ENCODE measurements at regions not wholly inside any gene's neighbourhood (a gene's known extent, or its start where the extent isn't known, plus 50 kb on each side); places are given as distances from the start of the nearest gene placed in this dataset.

DNA sequence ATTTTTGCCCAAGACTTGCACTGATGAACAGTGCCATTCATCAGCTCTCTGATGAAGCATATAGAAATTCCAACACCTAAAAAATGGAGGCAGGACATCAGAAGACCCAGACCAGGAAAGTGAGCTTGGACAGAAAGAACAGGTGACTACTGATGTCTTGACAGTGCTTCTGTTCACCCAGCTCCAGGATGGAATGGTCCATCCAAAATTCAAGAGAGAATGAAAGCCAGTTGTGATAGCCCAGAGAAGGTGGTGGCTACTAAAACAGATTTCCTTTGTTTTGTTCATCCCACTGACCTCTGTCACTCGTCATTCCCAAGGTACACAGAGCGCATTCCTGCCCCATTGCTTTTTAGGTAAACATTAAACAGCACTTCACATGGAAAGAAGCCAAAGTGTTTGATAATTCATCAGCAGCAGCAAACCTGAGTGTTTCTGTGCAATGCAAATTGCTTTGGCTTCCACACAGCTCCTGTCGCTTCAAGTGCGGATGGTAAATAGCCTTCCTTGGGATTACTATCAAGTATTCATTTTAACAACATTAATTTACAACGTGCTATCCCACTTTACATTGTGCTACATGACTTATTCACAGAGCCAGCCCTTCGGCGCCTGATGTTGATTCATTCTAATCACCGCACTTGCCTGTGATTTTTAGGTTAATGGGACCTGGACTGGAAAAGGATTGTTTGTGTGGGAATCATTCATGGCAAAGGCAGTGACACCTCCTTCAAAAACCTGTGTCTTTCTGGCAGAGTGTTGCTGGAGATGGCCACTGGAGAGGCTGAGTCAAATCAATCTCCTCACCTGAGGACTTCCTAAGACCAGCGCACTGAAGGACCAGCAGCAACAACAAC, 65.1 kb upstream of the TOX3 start (continued):
- TF ChIP-seq HNRNPLL (IDR thresholded peaks at IDR 0.05; ENCODE audit: low read depth, low read length, poor library complexity, severe bottlenecking) (no peak), HOMEZ (CRISPR knock-in tag; IDR thresholded peaks at IDR 0.05; ENCODE audit: low read depth) (peak; percentile 94), PITX1 (CRISPR knock-in tag; IDR thresholded peaks at IDR 0.05) (peak; percentile 70; the same call in 1 of the 2 replicates), ZNF20 (CRISPR knock-in tag; IDR thresholded peaks at IDR 0.05) (peak; percentile 81; the same call in 1 of the 2 replicates), TMF1 (CRISPR knock-in tag; IDR thresholded peaks at IDR 0.05; ENCODE audit: low read depth) (no peak), REPIN1 (CRISPR knock-in tag; IDR thresholded peaks at IDR 0.05; ENCODE audit: borderline replicate concordance, low read depth) (peak; percentile 75), GFI1 (CRISPR knock-in tag; IDR thresholded peaks at IDR 0.05; ENCODE audit: borderline replicate concordance) (peak; percentile 94), ZNF740 (CRISPR knock-in tag; IDR thresholded peaks at IDR 0.05) (no peak), ZNF768 (CRISPR knock-in tag; IDR thresholded peaks at IDR 0.05) (no peak), ZNF331 (CRISPR knock-in tag; IDR thresholded peaks at IDR 0.05) (peak; percentile 97), ZNF264 (CRISPR knock-in tag; IDR thresholded peaks at IDR 0.05) (peak; percentile 83; the same call in 1 of the 2 replicates), ZNF841 (CRISPR knock-in tag; IDR thresholded peaks at IDR 0.05; ENCODE audit: borderline replicate concordance) (no peak), ZNF792 (CRISPR knock-in tag; IDR thresholded peaks at IDR 0.05) (peak; percentile 96), NPAS2 (CRISPR knock-in tag; IDR thresholded peaks at IDR 0.05; ENCODE audit: borderline replicate concordance) (no peak), SALL2 (CRISPR knock-in tag; IDR thresholded peaks at IDR 0.05) (no peak), ZNF530 (CRISPR knock-in tag; IDR thresholded peaks at IDR 0.05; ENCODE audit: low read depth) (no peak), NRL (CRISPR knock-in tag; IDR thresholded peaks at IDR 0.05; ENCODE audit: borderline replicate concordance) (no peak), ZNF703 (CRISPR knock-in tag; IDR thresholded peaks at IDR 0.05; ENCODE audit: borderline replicate concordance) (no peak), KDM2A (CRISPR knock-in tag; IDR thresholded peaks at IDR 0.05; ENCODE audit: borderline replicate concordance, low read depth) (peak; percentile 37; the same call in 1 of the 2 replicates)
- TF ChIP-seq, protein P1, sequence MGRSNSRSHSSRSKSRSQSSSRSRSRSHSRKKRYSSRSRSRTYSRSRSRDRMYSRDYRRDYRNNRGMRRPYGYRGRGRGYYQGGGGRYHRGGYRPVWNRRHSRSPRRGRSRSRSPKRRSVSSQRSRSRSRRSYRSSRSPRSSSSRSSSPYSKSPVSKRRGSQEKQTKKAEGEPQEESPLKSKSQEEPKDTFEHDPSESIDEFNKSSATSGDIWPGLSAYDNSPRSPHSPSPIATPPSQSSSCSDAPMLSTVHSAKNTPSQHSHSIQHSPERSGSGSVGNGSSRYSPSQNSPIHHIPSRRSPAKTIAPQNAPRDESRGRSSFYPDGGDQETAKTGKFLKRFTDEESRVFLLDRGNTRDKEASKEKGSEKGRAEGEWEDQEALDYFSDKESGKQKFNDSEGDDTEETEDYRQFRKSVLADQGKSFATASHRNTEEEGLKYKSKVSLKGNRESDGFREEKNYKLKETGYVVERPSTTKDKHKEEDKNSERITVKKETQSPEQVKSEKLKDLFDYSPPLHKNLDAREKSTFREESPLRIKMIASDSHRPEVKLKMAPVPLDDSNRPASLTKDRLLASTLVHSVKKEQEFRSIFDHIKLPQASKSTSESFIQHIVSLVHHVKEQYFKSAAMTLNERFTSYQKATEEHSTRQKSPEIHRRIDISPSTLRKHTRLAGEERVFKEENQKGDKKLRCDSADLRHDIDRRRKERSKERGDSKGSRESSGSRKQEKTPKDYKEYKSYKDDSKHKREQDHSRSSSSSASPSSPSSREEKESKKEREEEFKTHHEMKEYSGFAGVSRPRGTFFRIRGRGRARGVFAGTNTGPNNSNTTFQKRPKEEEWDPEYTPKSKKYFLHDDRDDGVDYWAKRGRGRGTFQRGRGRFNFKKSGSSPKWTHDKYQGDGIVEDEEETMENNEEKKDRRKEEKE (IDR thresholded peaks at IDR 0.05): no peak
- TF ChIP-seq, protein P2, sequence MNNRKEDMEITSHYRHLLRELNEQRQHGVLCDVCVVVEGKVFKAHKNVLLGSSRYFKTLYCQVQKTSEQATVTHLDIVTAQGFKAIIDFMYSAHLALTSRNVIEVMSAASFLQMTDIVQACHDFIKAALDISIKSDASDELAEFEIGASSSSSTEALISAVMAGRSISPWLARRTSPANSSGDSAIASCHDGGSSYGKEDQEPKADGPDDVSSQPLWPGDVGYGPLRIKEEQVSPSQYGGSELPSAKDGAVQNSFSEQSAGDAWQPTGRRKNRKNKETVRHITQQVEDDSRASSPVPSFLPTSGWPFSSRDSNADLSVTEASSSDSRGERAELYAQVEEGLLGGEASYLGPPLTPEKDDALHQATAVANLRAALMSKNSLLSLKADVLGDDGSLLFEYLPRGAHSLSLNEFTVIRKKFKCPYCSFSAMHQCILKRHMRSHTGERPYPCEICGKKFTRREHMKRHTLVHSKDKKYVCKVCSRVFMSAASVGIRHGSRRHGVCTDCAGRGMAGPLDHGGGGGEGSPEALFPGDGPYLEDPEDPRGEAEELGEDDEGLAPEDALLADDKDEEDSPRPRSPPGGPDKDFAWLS (CRISPR knock-in tag; IDR thresholded peaks at IDR 0.05; ENCODE audit: borderline replicate concordance): no peak
- TF ChIP-seq, protein P3, sequence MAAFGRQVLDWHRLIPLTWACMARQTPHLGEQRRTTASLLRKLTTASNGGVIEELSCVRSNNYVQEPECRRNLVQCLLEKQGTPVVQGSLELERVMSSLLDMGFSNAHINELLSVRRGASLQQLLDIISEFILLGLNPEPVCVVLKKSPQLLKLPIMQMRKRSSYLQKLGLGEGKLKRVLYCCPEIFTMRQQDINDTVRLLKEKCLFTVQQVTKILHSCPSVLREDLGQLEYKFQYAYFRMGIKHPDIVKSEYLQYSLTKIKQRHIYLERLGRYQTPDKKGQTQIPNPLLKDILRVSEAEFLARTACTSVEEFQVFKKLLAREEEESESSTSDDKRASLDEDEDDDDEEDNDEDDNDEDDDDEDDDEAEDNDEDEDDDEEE (CRISPR knock-in tag; IDR thresholded peaks at IDR 0.05): peak; percentile 41; the same call in 1 of the 2 replicates
